ENCODE measurements at regions not wholly inside any gene's neighbourhood (a gene's known extent, or its start where the extent isn't known, plus 50 kb on each side); places are given as distances from the start of the nearest gene placed in this dataset.

DNA sequence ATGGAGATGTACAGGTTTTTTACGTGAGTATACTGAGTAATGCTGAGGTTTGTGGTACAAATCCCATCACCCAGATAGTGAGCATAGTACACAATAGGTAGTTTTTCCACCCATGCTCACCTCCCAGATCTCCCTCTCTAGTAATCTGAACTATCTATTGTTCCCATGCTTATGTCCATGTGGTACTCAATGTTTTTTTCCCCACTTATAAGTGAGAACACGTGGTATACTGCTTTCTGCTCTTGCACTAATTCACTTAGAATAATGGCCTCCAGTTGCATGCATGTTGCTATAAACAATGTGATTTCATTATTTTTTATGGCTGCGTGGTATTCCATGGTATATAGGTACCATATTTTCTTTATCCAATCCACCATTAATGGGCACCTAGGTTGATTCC lies 593.9 kb downstream of the ANXA1 start:
- no peak for DNase-seq

DNA sequence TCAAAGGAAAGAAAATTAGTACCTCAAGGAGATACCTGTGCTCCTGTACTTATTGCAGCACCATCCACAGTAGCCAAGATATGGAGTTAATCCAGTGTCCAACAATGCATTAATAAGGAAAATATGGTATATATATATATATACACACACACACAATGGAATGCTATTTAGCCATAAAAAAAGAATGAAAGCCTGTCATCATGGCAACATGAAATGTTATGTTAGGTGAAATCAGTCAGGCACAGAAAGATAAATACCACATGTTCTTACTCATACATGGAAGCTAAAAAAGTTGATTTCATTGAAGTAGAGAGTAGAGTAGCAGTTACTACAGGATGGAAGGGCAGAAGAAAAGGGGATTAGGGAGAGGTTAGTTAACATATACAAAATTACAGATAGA lies 601.5 kb downstream of the ANXA1 start:
- DNase-seq, result no peak

DNA sequence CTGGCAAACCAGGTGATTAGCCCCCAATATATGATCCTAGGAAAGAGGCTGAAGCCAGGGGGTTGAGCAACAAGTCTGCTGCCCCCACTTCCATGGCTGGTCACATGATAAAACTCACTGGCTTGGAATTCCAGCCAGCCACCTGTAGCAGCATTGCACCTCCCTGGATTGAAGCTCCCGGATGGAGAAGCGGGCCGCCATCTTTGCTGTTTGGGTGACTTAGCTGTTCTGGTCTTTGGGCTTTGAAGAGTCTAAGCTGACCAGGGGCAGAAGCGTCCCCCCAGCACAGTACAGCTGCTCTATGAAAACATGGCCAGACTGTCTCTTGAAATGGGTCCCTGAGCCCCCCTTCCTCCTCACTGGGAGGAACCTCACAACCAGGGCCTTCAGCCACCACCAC lies 610.2 kb downstream of the ANXA1 start:
- no peak for DNase-seq

DNA sequence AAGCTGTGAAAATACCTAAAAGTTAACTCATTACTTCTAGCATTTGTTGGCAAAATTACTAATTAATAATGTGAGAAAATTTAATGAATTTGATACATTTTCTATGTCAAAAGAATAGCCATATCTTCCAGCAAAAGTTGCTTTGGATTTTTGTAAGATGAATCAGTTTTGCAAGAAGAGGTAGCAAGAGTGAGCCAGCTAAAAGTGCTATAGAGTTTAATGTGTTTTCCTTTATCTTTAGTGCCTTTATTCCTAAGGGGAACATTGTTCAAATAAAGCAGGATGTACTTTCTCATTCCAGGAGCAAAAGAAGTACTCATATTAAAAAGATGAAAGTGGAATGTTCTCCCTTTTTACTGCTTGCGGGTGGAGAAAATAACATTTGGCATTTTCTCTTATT lies 622.2 kb downstream of the ANXA1 start:
- no peak for DNase-seq

DNA sequence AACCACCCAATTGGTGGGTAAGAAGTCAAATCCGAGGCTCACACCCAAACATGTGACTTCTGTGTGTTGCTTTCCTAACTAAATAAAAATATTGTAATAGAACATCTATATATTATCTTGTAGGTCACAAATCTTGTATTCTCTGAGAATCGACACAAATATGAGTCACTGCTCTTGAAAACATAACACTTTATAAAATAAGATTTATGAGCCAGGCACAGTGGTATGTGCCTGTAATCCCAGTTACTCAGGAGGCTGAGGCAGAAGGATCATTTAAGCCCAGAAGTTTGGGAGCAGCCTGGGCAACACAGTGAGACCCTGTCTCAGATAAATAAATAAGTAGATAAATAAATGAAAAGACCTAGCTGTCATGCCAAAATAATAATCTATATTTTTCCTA lies 624.1 kb downstream of the ANXA1 start:
- DNase-seq, result no peak

DNA sequence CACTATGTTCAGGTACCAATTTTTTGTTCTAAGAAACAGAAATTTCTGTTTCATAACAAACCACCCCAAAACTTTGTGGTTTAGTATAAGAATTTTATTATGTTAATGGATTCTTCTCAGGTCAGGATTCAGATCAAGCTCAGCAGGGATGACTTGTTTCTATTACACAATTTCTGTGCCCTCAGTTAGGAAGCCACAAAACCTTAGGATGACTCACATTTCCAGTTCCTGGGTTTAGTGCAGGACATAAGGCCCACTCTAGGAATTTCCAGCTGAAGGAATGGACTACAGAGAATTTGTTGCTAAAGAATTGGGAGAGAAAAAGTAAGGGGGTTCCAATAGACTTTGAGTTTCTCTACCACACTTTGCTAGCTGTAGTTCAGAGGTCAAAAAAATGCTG lies 629.3 kb downstream of the ANXA1 start:
- DNase-seq, result no peak

DNA sequence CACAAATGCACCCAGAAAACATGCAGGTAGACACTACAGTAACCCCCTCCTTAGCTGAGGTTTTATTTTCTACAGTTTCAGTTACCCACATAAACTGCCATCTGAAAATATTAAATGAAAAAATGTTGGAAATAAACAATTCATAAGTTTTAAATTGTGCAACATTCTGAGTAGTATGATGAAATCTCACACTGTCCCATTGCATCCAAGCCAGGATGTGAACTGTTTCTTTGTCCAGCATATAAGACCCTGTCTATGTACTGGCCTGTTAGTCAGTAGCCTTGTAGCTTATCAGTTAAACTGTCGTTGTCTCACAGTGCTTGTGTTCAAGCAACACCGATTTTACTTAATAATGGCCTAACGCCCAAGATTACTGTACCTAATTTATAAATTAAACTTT lies 630.5 kb downstream of the ANXA1 start:
- no peak for DNase-seq

DNA sequence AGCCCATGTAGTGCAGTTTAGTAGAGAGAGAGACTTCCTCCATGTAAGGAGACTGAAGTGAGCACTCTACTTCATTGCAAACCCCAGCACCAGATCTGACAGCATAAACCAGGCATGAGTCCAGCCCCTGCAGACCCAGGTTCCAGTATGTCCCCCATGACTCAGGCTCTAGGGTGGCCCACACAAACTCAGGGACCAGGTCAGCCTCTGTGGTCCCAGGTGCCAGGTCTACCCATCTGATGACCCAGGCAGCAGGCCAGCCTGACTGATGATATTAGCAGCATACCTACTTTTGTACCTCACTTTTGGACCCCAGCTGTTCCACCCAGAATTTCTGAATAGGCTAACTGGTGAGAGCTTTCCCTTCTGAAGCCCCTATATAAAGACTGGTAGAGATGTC lies 647.8 kb downstream of the ANXA1 start:
- DNase-seq, result no peak

DNA sequence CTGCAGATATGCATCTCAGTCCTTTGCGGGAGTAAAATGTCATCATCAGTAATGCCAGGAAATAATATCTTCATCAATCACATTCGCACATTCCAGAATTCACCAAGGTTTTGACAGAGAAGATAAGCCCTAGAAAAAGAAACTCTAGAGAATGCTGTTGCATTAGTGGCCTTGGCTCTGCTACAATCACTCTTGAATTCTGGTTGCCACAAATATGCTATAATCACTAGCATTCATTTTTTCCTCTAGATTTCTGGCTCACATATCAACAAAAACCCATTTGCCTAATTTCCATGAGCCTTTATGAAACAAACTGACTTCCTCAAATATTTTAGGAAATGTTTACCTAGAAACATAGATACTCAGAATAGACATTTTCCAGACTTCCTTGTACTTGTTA lies 653.4 kb downstream of the ANXA1 start:
- no peak for DNase-seq

DNA sequence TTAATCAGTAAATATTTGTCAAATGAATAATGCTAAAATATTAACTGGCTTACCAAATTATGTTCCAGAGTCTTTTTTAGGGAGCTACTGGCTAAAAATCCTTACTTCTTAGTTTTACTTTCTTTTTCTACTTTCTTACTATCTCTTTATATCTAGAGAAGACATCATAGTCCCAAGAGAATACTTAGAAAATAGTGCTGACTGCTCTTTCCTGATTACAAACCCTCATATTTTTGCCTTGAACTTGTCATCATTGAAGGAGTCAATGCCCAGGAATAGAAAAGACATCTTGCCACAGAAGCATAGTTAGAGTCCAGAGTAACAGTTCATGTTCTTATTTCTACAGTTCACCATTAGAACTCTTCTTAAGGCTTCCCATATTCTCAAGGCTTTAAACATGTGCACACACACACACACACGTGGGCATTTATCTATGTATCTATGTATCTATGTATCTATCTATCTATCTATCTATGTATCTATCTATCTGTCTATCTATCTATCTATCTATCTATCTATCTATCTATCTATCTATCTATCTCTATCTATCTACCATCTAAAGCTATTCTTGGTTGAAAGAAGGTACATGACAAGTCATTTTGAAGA lies 654.3 kb downstream of the ANXA1 start:
- no peak for DNase-seq

DNA sequence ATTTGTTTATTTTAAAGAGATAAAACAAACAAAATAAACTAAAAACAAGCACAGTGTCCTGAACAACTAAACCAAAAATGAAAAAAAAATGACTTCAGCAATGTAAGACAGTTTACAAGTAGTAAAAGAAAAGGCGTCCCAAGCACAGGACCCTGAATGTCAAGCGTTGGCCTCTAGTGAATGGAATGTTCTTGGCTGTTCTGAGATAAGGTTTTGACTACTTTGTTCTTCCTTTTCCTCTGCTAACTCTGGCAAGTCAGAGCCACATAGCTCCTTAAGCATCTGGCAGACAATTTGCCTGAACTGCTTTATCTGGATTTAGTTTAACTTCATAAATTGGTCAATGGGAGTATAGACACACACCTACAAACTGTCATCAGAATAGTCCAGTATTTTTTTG lies 655.2 kb downstream of the ANXA1 start:
- no peak for DNase-seq

DNA sequence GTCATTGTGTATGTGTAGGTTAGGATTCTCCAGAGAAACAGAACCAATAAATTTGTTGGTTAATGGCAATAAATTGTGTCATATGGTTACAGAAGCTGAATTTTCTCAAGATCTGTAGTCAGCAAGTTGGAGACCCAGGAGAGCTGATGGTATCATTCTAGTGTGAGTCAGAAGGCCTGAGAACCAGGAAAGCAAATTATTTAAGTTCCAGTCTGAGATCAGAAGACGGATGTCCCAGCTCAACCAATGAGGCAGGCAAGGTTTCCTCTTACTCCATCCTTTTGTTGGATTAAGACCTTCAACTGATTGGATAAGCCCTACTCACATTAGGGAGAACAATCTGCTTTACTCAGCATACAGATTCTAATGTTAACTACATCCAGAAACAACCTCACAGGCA lies 656.3 kb downstream of the ANXA1 start:
- DNase-seq, result no peak

DNA sequence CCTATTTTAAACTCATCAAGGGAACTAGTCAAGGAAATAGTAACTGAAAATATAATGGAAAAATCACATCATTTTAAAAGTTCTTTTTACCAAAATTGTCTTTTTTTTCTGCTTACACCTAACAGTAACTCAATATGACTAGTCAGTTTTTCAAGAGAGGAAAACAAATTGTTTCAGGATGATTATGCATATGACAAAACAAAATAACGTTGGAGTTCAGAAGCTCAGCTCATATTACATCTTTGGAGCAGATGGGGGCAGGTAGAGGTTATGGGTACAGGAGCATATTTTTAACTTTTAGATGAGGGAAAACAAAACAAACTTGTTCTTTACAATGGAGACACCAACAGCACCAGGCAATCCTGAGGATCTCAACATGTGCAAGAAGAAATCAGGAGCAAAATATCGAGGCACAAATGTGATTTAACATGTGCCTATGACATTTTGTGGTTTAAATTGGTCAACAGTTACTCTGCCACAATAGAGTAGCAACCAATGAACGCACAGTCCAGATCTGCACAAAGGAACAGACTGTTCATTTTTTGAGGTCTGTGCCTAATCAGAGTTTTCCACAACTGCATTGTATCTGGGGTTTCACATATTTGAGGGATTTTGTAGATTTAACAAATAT lies 659.0 kb downstream of the ANXA1 start:
- DNase-seq, result no peak

DNA sequence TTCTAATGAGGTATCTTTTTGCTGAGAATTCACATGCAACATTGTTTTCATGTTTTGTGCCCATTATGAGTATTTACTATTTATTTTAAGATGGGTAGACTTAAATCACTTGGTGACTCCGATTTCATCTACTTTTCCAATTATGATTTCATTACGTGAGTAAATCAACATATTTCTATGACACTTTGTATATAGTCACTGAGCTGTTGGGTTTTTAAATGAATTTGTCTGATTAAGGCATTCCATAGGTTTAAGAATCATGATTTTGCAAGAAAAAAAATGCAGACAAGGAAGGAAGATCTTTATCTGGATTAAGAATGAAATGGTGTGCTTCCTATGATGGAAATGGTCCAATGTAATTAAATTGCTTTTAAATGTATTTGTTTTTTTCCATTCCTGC lies 661.9 kb downstream of the ANXA1 start:
- no peak for DNase-seq

DNA sequence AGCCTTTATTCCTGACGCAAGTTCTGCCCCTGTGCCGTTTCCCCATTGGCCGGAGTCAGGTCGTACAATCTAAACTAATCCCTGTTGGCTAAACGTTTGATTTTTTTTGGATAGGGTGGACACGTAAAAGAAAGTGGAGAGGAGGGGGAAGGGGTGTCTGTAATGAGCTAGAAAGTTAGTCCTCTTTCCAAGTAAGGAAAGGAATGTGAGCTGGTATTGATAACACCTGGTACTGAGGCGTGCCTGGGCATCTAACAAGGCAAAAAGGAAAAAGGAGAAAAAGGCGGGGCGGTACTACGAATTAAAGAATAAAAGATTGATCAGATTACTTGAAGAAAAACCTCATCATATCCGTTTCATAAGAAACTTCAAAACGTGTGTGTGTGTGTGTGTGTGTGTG lies 665.2 kb downstream of the ANXA1 start:
- no peak for DNase-seq

DNA sequence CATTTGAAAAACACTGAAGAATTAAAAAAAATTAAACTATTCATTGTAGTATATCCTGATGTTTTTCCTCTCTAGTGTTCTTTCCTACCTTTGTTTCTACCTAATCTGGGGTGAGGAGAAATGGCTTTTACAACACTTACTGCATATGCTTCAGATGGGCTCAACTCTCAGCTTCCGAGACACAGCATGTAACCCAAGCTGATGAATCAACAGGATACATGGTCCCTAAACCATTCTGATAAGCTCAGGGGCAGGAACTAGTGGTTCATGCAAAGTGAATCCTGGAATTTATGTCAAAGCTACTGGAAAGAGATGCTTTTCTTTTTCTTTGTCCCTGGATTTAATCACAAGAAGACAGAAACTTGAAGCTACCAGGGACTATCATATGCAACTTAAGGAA lies 672.5 kb upstream of the RORB start:
- no peak for DNase-seq

DNA sequence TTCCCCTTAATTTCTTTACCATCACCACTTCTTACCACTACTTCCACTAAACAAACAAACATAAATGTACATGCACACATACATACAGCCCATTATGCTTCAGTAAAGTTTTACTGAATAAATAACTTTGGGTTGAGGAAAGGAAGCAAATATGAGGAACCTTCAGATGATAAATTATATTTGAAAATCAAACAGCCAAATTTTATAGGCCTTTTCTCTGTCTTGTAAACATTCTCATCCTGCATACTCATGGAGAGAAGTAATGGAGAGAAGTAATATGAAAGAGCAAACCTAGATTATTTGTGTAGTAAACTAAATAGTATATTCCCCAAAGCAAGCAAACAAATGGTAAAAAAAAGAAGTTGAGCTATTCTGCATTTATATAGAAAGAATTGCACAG lies 658.3 kb upstream of the RORB start:
- no peak for DNase-seq

DNA sequence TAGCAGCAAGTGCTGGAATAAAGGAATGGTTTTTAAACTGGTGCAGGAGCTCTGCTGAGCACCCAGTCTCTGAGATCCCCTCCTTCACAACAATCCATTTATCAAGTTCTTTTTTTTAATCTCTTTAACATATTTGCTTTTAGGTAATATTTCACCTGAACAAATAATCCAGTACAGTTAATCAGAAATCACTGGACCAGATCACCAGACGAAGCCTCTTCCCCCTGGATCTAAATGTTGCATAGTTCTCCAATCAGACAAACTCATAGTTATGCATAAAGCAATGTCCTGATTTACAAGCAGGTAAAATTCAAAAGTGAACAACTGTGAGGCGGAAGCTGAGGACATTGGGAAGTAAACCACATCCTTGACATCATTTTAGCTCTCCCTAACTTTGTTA lies 657.7 kb upstream of the RORB start:
- DNase-seq, result no peak

DNA sequence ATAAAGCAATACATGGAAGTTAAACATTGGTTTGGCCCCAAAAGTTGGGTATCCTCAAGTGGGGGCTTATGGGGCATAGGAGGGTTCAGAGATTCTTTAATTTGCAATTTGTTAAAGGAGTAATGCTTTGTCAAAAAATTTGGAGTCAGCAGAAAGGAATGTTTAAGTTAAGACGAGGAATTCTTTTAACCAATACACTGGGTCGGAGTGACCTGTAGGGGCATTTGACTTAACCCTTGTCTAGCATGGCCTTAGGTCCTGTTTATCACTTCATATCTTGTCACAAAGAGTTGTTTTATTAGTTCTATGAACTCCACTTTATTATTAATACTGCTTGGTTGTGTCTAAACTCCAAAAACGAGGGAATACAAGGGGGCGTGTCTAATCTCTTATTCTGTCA lies 656.1 kb upstream of the RORB start:
- no peak for DNase-seq

DNA sequence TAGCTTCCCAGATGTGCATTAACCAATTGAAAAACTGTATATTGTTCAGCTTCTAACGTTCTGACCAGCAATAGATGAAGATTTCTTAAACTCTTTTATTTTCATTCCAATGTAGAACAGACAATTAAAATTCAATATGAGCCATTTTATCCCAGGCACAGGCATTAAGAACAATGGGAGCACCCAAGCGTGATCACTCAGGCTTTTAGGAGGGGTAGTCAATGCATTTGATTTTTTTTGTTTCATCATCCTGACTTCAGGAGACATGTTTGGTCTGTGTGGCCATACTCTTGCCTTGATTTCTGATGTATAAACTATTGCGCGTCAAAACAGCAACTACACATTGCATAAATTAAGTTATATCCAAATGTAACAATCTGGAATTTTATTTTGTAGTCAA lies 653.0 kb upstream of the RORB start:
- no peak for DNase-seq

DNA sequence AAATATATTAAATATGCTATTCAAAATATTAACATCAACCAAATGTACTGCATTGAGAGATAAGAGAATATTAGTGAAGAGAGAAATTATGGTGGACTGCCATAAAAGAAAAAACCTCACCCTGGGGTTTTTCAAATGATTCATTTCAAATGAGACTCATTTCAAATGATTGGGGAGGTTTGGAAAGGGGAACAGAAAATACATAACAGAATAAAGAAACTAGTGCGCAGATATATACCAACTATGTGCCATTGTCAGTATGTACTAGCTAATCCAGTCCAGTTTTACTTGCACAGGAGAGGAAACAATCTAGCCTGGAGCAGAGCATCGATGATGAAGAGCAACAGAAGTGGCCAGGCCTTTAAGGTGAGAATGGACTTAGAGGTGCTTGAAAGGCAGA lies 651.6 kb upstream of the RORB start:
- DNase-seq, result no peak

DNA sequence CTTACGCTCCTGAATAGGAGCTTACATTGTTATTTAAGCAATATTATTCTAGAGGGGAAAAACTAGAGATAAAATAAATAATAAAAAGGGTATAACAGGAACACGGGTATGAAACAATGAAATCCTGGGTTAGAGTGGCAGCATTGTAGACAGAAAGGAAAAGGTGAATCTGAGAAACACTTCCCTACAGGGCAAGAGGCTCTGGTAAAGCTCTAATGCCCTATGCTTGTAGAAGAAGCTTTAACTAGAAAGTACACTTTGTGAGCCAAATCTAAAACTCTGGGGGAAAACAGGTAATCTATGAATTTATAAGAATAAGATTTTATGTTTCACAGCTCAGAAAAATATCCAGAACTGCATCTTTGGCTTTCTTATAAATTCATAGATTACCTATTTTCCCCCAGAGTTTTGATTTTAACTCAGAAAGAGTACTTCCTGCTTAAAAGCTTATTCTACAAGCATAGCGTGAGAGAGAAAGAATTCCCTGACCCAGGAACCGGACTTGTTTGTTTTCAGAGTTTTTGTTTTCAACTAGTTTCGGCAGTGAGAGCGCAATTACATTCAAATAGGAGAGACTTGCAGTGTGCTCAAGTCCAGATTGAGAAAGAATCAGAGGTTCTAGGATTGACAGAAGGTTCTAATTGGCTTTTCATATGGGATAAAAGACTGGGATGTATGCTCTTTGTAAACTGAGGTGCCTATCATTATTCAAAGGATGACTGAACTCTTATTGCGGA lies 651.0 kb upstream of the RORB start:
- no peak for DNase-seq

DNA sequence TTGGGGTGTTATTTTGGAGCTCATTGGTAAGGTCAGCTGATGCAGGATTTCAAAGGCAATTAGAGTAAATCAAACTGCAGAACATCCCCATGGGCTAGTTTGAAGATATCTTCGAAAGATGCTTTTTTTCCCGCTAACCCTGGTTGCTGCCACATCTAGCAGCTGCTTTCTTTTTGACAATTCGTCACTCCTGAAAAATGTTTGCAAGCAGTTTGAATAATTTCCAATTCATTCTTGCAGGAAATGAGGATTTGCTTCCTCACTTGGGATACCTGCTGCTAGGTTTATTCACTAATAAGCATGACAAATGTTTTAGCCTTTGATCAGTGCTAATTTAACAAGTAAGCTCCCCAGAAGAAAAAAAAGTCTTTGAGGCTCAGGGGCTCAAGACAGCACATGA lies 649.6 kb upstream of the RORB start:
- DNase-seq, result no peak
